Endometrium (tissue), 2 donors: ENCODE measurements at regions not wholly inside any gene's neighbourhood (a gene's known extent, or its start where the extent isn't known, plus 50 kb on each side); places are given as distances from the start of the nearest gene placed in this dataset.

Experiments used
- FAIRE-seq: peaks from 2 replicates; lab custom pipeline; 2012; peaks lifted over from hg19 to GRCh38; lab: Jason Lieb, UNC
- donor health status: control.
- donor health status: control.

DNA sequence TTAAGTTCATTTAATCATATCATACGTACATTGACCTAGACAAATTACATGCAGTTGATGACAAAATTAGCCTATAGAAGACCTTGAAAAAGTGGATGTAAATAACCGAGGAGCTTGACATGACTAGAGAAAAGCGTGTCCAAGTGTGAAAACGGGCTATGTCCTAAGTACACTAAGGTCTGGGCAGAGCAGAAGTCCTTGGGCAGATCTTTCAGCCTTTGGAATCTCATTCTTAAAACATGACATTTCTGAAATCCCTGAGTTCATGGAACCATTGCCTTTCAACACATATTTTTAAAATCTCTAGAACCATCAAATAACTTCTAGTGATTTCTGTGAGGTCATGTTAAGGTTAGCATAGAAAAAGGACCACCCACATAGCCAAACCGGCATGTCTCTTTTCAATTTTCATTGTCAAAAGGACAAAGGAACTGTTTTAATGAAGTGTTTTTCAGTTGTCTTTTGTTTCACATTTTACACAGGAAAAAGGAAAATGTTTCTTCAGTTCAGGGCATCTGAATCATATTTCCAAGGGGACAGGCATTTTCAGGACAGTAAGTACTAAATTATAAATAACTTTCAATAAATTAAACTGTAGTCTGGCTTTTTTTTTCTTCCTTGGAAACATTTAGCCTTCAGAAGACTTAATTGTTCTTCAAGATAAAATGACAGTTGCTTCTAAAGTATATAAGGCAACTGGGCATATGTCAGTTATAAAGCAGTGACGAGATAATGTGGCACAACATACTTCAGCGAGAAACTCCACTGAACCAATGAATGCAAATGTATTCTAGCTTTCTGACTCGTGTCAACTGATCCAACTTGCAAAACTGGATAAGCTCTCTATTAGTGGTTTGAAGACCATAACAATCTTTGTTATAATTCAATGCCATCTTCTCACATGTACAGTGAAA lies 416.8 kb downstream of the NFIB start:
- no peak for FAIRE-seq

DNA sequence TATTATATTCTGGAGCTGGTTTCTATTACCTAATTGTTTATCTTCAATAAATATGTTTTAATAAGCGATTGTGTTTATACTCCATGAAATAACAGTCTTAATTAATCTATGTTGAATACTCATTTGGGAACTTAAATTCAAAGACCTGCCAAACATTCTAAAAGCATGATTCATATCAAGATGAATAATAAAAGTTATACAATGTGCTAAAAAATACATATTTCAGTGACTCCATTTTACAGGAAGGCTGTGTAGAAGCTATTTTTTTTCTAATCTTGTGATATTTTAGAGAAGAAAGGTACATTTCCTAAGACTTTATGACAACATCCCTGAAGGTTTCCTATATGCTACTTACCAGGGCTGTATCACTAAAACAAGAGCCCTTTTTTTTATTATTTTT lies 417.9 kb downstream of the NFIB start:
- no peak for FAIRE-seq

- no peak for FAIRE-seq
Measured at GRCh38 chr9:13885258-13885657, 428.7 kb downstream of the NFIB start.

DNA sequence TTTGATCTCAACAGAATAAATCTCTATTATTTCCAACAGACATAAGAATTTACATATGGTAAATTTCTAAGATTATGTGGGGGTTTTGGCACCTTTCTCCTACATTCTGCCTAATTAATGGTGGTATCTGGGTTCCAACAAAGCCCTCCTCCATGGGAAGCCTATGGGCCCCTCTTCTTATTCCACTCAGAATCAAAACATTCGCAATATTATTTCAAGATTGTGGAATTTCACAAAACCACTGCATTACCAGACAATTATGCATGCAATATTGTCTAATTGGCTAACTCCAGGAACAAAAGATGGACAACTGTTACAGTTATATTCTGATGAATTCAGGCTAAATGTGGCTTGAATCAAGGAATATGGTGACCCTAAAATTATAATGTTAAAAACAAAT lies 434.0 kb downstream of the NFIB start:
- no peak for FAIRE-seq

DNA sequence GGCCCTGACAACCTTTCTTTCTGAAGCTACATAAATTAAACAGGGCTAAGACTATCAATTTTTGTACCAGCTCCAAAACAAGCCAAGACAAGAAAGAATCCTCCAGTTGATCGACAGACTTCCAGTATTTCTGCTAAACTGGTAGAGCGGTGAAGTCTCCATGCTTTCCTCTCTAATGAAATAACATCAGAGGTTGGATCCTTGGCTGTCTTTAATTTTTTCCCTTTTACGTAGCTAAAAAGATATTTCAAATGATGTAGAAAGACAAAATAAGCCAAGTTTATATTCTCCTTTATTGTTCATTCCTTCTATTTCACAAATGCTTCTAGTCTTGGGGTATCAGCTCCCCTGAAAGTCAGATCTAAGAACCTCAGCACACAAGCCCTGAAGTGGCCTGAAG lies 434.9 kb downstream of the NFIB start:
- no peak for FAIRE-seq

- no peak for FAIRE-seq
Measured at GRCh38 chr9:13878241-13878711, 435.7 kb downstream of the NFIB start.

DNA sequence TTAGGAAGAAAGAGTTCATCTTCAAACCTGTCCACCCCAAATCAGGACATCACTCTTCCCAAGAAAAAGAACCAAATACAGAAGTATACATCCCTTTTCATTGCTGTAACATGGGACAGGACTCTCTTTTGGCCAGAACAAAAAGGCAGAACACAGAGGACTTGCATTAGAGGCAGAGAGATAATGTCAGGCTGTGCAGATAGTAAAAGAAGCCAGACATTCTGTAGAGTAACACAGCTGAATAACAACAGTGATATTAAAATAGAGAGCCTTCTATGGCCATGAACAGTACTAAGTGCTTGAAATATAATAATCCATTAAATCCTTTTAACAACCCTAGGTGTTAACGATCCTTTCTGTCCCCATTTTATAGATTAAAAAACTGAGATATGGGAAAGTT lies 437.2 kb downstream of the NFIB start:
- FAIRE-seq: no peak

GRCh38 chr9:13873203-13873602 lies 440.7 kb downstream of the NFIB start:
- FAIRE-seq: no peak

DNA sequence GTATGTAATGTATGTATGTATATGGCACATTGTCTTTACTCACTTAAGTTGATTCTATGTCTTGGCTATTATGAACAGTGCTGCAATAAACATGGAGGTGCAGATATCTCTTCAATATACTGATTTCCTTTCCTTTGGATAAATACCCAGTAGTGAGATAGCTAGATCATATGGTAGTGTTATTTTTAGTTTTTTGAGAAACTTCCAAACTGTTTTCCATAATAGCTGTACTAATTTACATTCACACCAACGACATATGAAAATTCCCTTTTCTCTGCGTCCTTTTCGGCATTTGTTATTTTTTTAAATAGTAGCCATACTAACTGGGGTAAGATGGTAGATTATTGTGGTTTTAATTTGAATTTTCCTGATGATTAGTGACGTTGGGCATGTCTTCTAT lies 445.6 kb downstream of the NFIB start:
- FAIRE-seq: no peak

GRCh38 chr9:13865869-13866268 lies 448.1 kb downstream of the NFIB start:
- no peak for FAIRE-seq

- FAIRE-seq: no peak
Measured at GRCh38 chr9:13863112-13863511, 450.8 kb downstream of the NFIB start.

DNA sequence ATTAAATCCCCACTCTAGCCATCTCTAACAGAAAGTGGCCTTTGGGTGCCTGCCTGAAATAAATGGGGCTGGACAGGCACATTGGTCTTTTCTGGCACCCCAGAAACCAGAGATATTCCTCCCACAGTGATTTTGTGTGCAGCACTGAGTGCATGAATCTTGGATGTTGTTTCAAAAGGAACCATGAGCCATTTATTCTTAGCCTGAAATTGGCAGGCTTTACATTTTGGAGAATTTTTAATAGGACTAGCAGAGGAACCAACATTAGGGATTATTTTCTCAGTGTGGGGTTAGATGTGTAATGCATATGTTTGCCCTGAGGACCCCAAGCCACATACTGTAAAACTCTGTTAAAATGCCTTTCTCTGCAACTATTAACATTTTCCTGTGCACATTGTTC lies 451.3 kb downstream of the NFIB start:
- no peak for FAIRE-seq

DNA sequence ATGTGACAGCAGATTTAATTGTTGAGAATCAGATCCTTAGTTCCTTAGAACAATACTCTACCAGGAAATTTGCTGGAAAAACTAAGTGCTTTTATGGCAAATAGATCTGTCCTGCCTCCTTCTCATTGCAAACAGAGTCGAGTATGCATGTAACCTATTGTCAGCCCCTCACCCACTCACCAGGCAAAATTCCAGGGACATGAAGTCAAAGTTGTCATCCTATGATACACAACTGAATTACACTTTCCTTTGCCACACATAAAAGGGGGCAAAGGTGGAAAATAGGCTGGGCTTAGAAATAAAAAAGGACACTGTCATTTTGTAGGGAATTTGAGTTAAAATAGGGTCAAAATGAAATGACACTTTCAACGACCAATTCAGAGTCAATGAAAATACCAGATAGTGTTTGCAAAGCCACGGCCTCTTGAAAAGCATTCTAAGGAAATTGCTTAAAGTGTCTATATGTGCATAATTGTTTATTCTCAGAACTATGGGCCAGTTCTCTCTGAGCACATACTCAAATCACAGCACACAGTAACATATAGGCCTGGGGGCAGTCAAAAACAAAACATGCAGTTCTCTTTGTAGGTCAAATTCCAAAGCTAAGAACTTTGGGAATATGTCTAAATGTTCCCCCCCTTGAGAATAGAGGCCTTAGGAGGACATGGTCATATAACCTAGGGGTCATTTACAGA lies 452.8 kb downstream of the NFIB start:
- no peak for FAIRE-seq

DNA sequence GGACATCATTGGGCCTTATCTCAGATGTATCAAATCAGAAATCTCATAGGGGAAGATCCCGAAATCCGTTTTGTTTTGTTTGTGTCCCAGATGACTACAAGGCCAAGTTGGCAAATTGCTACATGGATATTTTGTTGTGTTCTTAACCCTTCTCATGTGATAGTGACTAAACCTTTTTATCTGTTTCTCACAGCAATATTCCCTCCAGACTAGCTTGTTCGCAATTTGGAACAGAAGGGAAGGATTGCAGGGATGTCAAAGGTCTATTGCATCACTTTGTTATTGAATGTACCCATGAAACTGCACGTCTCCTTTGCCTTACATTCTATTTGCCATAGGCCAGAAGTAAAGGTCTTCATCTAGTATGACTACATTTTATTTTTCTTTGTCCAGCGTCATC lies 453.9 kb downstream of the NFIB start:
- FAIRE-seq: no peak

DNA sequence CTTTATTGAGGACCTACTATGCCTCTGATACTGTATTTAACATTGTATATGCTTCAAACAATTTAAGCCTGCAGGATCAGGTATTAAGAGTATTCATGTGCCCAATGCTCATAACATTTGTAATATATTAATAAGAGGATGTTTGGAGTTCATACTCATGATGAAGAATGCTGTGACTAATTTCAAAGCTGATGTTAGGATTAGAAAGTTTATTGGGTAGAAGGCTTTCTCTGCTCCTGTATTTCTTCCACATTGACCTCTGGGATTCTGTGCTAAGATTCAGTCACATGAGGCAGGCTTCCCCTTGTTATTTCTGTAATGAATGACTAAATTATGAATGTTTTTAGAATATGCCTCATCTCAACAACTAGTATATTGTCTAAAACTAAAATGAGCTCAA lies 456.4 kb downstream of the NFIB start:
- no peak for FAIRE-seq

- FAIRE-seq: no peak
Measured at GRCh38 chr9:13847270-13847669, 466.7 kb downstream of the NFIB start.

DNA sequence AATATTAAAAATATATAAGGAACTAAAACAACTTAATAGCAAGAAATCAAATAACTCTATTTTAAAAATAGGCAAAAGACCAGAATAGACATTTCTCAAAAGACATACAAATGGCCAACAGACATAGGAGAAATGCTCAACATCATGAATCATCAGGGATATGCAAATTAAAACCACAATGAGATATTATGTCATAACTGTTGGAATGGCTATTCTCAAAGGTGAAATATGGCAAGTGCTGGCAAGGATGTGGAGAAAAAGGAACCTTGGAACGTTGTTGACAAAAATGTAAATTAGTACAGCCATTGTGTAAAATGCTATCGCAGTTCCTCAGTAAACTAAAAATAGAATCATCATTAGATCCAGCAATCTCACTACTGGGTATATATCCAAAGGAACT lies 468.5 kb downstream of the NFIB start:
- no peak for FAIRE-seq

DNA sequence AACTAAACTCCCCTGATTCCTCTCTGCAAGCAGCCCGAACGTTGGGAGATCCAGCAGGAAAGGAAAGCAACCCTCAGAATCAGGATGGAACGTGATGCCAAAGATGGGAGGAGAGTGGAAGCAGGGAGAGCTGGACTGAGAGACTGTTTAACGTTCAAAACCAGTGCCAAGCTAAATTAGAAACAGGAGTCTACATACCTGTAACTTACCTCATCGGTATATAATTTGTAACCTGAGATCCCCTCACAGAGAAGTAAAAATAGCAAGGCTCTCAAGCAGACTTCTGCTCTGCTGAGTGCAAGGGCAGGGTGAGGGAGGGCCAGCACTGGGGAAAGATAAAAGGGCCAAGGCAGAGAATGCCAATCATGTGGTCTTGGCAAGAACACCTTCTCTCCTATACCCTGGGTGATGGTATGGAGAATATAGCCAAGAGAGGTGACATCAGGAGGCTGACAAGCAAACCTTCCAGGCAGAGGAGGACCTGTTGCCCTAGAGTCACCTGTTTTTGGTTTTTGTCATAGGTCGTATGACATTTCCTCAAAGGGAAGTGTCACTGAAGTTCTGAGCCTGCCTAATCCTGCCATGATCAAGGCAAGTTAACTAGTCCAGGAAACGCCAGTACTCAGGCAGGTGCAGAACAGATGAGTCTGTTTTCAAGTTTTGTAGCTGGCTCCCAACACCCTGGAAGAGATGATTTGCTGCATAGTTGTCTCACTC lies 472.0 kb downstream of the NFIB start:
- FAIRE-seq: no peak

GRCh38 chr9:13832446-13832845 lies 481.5 kb downstream of the NFIB start:
- FAIRE-seq: no peak

DNA sequence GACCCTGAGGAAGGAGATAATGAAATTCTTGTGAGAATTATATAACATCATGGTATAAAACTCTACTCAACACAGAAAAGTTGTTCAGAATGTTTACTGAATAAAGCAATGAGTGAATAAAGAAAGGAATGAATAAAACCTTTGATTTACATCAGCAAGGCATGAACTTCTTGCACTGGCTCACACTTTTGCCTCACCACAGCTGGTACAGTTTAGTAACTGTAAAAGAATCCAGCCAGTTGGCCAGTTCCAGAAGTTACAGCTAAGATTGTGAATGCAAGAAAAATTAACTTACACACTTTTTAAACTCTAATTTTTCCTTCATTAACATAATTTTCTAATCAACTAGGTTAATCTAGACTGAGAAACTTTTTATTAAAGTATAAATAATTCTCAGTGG lies 490.9 kb downstream of the NFIB start:
- no peak for FAIRE-seq

DNA sequence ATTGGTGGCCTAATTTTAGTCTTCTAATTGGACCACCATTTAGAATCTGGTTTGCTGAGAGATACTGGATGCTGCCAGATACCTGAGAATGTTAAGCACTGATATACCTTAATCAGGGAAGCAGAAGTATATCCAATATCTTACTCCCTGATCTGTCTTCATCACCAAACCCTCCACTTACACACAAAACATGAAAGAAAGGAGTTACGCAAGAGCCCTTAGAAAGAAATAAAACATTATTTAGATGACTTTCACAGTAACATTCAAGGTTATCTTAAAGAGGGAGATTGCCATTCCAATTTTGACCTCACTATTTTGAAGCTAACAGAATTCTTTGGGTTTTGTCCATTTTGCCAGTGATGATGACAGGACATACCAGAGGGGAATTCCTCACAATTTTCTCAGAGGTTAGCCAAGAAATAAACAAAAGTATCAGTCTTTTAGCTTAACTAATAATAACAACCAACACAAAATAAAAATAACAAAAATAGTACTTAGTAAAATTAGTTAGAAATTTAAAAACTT lies 496.1 kb downstream of the NFIB start:
- FAIRE-seq: no peak

DNA sequence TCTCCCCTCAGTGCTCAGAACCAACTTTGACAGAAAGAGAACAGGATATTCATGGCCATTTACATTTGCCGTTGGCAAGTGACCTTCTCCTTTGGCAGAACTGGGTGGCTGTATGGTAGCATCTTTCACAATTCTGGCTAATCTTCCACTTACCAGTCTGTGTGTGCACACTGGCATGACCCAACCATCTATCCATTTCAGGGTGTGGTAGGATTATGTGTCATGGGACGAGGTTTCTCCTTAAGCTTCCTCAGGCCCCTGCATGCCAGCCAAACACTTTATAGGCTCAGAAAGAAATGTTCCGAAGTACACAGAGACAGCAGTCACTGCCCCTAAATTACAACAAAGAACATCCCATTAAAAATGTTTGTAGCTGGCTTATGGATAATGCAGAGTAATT lies 497.1 kb downstream of the NFIB start:
- no peak for FAIRE-seq
